DND-41 (cell line): ENCODE measurements at regions not wholly inside any gene's neighbourhood (a gene's known extent, or its start where the extent isn't known, plus 50 kb on each side); places are given as distances from the start of the nearest gene placed in this dataset.

ENCODE experiments used
- ATAC-seq: fragments of 200-7000 bp; cut with Tn5 transposase; 3 replicates; pipeline ENCODE4 v1.9.1; 2021; ENCODE audit warnings: low read depth; ENCODE audit not compliant: insufficient read depth
- DNase-seq: peaks from one replicate; pipeline ENCODE4 v3.0.0-alpha.2; 2020
- H2AFZ ChIP-seq: 2 replicates; pipeline ENCODE4 v1.6.0; 2012; ENCODE audit warnings: low read depth, low read length
- H3K27ac ChIP-seq: 2 replicates; pipeline ENCODE4 v1.5.1; 2012; ENCODE audit warnings: low read length, inconsistent platforms
- H3K27me3 ChIP-seq: fragments of 200-600 bp; sonication (generic); 2 replicates; pipeline ENCODE4 v1.6.0; 2012; ENCODE audit warnings: low read length, mild to moderate bottlenecking, inconsistent platforms; ENCODE audit not compliant: insufficient read depth, poor library complexity
- H3K36me3 ChIP-seq: 2 replicates; pipeline ENCODE4 v1.5.1; 2012; ENCODE audit warnings: low read length, inconsistent platforms; ENCODE audit not compliant: insufficient read depth
- H3K4me1 ChIP-seq: 2 replicates; pipeline ENCODE4 v1.5.1; 2012; ENCODE audit warnings: mild to moderate bottlenecking, low read length; ENCODE audit not compliant: insufficient read depth
- H3K4me2 ChIP-seq: 2 replicates; pipeline ENCODE4 v1.6.0; 2012; ENCODE audit warnings: mild to moderate bottlenecking, moderate library complexity, low read length, inconsistent platforms; ENCODE audit not compliant: insufficient read depth
- H3K4me3 ChIP-seq, 2 experiments: fragments of 200-600 bp in 1 of 2; shearing (Covaris generic) in 1 of 2; 2 replicates each; pipeline ENCODE4 v1.5.1; 2012 to 2016; ENCODE audit warnings: inconsistent platforms in 2 of 2, low read length in 2 of 2, mild to moderate bottlenecking in 2 of 2, low read depth in 1 of 2, moderate library complexity in 1 of 2
- H3K79me2 ChIP-seq: 2 replicates; pipeline ENCODE4 v1.6.0; 2012; ENCODE audit warnings: low read length, inconsistent platforms; ENCODE audit not compliant: insufficient read depth
- H3K9ac ChIP-seq: 2 replicates; pipeline ENCODE4 v1.6.0; 2012; ENCODE audit warnings: low read depth, mild to moderate bottlenecking, inconsistent platforms, low read length, moderate library complexity
- H3K9me3 ChIP-seq: 2 replicates; pipeline ENCODE4 v1.5.1; 2012; ENCODE audit warnings: low read length, moderate library complexity, mild to moderate bottlenecking, inconsistent platforms; ENCODE audit not compliant: insufficient read depth, severe bottlenecking
- H4K20me1 ChIP-seq: 2 replicates; pipeline ENCODE4 v1.6.0; 2012; ENCODE audit warnings: low read length; ENCODE audit not compliant: insufficient read depth
- EZH2 ChIP-seq: IDR thresholded peaks from 3 replicates; pipeline ENCODE4 v1.6.1; 2012; ENCODE audit warnings: borderline replicate concordance, low read depth, mild to moderate bottlenecking, moderate library complexity, low read length, inconsistent platforms; ENCODE audit not compliant: severe bottlenecking
- TF ChIP-seq, protein P1 (sequence below): IDR thresholded peaks from 2 replicates; pipeline ENCODE4 v1.5.1; 2012; ENCODE audit warnings: borderline replicate concordance, low read length, moderate library complexity, mild to moderate bottlenecking; ENCODE audit not compliant: poor library complexity, severe bottlenecking; ENCODE audit errors: extremely low read depth

DNA sequence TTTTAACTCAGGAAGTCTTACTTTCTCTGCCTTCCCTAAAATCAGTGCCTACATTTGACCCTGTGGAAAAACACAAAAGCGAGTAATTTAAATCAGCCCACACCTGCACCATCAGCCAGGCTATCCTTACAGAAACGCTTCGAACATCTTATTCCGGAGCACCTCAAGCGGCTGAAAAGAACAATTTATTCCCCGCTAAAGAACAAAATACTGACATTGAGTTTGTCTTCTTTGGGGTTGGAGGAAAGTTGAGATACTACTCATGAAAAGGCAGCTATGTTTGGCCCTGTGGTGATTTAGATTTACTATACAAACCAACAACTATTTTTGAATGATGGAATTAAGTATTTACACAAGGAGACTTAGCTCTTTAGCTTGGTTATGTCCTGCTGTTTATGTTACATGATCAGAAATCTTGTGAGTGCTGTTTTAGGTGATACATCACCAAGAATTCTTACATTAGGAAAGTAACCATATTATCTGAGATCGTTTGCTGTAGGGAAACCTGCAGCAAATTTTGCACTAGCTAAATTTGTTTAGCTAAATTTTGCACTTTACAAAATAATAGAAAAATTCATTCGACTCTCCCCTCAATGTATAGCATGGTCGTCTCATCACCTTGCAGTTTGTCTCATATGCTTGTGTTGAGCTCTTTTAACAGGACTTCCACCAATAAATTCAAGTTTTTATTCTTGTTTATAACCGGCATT, 158.8 kb upstream of the SIX2 start:
- peaks cover 18% of the 10 kb centered on the region for H3K27me3 ChIP-seq
- H2AFZ ChIP-seq, result peak overlapping the region; percentile 75; the same call in 1 of the 2 replicates
- no peak for ATAC-seq
- H4K20me1 ChIP-seq, result no peaks in the 10 kb centered on the region
- peak overlapping the region; percentile 58; the same call in 1 of the 2 replicates for H3K9ac ChIP-seq
- TF ChIP-seq, protein P1, sequence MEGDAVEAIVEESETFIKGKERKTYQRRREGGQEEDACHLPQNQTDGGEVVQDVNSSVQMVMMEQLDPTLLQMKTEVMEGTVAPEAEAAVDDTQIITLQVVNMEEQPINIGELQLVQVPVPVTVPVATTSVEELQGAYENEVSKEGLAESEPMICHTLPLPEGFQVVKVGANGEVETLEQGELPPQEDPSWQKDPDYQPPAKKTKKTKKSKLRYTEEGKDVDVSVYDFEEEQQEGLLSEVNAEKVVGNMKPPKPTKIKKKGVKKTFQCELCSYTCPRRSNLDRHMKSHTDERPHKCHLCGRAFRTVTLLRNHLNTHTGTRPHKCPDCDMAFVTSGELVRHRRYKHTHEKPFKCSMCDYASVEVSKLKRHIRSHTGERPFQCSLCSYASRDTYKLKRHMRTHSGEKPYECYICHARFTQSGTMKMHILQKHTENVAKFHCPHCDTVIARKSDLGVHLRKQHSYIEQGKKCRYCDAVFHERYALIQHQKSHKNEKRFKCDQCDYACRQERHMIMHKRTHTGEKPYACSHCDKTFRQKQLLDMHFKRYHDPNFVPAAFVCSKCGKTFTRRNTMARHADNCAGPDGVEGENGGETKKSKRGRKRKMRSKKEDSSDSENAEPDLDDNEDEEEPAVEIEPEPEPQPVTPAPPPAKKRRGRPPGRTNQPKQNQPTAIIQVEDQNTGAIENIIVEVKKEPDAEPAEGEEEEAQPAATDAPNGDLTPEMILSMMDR, result no peak
- no peak for TF ChIP-seq EZH2
- peaks cover 19% of the 10 kb centered on the region for H3K4me1 ChIP-seq
- no peak for DNase-seq
- H3K4me3 ChIP-seq, result peak overlapping the region in 1 of 2 experiments; percentile 54; a peak in 2 of 4 replicates
- H3K4me2 ChIP-seq, result peak overlapping the region; percentile 75
- H3K27ac ChIP-seq, result no peak overlapping the region
- H3K79me2 ChIP-seq, result no peaks in the 10 kb centered on the region
- no peaks in the 10 kb centered on the region for H3K36me3 ChIP-seq
- H3K9me3 ChIP-seq, result no peaks in the 10 kb centered on the region

- Histone ChIP-seq H4K20me1 (no peaks in the 10 kb centered on the region), H3K4me1 (peaks cover 19% of the 10 kb centered on the region), H3K36me3 (no peaks in the 10 kb centered on the region), H3K4me3 (no peak overlapping the region), H2AFZ (no peak overlapping the region), H3K4me2 (no peak overlapping the region), H3K27me3 (peaks cover 18% of the 10 kb centered on the region), H3K27ac (no peak overlapping the region), H3K9ac (no peak overlapping the region), H3K9me3 (no peaks in the 10 kb centered on the region), H3K79me2 (no peaks in the 10 kb centered on the region)
- DNase-seq (no peak), ATAC-seq (no peak)
- TF ChIP-seq, protein P1, result no peak
- no peak for TF ChIP-seq EZH2
These were observed 157.1 kb upstream of the SIX2 start for GRCh38 chr2:45166229-45166890.

DNA sequence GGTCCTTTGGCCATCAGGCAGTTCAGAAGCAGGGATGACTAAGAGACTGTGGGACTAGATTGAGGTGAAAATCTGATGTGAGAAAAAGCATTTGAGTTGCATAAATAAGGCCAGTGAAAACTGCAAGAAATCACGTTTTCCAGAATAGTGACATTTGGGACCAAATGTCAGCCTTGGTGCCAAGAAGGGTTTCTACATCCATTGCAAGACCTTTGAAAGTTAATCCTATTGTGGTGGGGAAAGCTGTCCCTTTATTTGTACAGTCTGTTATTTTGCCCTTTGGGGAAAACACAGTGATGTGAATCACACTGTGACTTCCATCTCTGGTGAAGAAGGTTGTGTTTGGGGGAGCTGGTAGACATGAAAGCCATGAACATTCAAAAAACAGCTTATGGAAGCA, 153.5 kb upstream of the SIX2 start:
- ATAC-seq (no peak), DNase-seq (no peak)
- no peaks in the 10 kb centered on the region for H3K27me3 ChIP-seq
- H3K4me3 ChIP-seq, result no peak overlapping the region
- no peak overlapping the region for H3K9ac ChIP-seq
- no peaks in the 10 kb centered on the region for H3K79me2 ChIP-seq
- H4K20me1 ChIP-seq, result no peaks in the 10 kb centered on the region
- H3K4me2 ChIP-seq, result no peak overlapping the region
- TF ChIP-seq, protein P1, result no peak
- no peak for TF ChIP-seq EZH2
- H2AFZ ChIP-seq, result no peak overlapping the region
- H3K9me3 ChIP-seq, result no peaks in the 10 kb centered on the region
- no peak overlapping the region for H3K27ac ChIP-seq
- no peaks in the 10 kb centered on the region for H3K36me3 ChIP-seq
- H3K4me1 ChIP-seq, result no peaks in the 10 kb centered on the region
